Smooth muscle cell (in vitro differentiated cells): ENCODE measurements at regions not wholly inside any gene's neighbourhood (a gene's known extent, or its start where the extent isn't known, plus 50 kb on each side); places are given as distances from the start of the nearest gene placed in this dataset.
"Not testable (repeated sequence)": the region's sequence is repeated elsewhere in the genome, so short reads cannot be mapped to it uniquely, and the experiment has no call there.

Experiments
- DNase-seq: peaks from one replicate; lab custom pipeline; 2025; ENCODE audit not compliant: unreplicated experiment; lab: John Stamatoyannopoulos, UW
- H2AFZ ChIP-seq: fragments of 200-600 bp; sonication (generic); 2 replicates; pipeline ENCODE4 v1.6.0; 2016; ENCODE audit warnings: antibody characterized with exemption, low read depth, mild to moderate bottlenecking
- H3F3A ChIP-seq: fragments of 200-600 bp; sonication (generic); 2 replicates; pipeline ENCODE4 v1.6.0; 2017; ENCODE audit warnings: antibody characterized with exemption, low read depth
- H3K27ac ChIP-seq: fragments of 200-600 bp; sonication (generic); 2 replicates; pipeline ENCODE4 v1.5.1; 2016; ENCODE audit warnings: low read depth, mild to moderate bottlenecking
- H3K27me3 ChIP-seq: fragments of 200-600 bp; sonication (generic); 2 replicates; pipeline ENCODE4 v1.6.1; 2016; ENCODE audit warnings: low read depth, mild to moderate bottlenecking
- H3K36me3 ChIP-seq: fragments of 200-600 bp; sonication (generic); 2 replicates; pipeline ENCODE4 v1.5.1; 2016; ENCODE audit warnings: low read depth
- H3K4me1 ChIP-seq: fragments of 200-600 bp; sonication (generic); 2 replicates; pipeline ENCODE4 v1.5.1; 2016; ENCODE audit warnings: low read depth
- H3K4me2 ChIP-seq: fragments of 200-600 bp; sonication (generic); 2 replicates; pipeline ENCODE4 v1.6.0; 2016; ENCODE audit warnings: mild to moderate bottlenecking
- H3K4me3 ChIP-seq: fragments of 200-600 bp; sonication (generic); 2 replicates; pipeline ENCODE4 v1.5.1; 2016; ENCODE audit warnings: mild to moderate bottlenecking
- H3K79me2 ChIP-seq: fragments of 200-600 bp; sonication (generic); 2 replicates; pipeline ENCODE4 v1.6.0; 2016; ENCODE audit warnings: low read depth, mild to moderate bottlenecking
- H3K9ac ChIP-seq: fragments of 200-600 bp; sonication (generic); 2 replicates; pipeline ENCODE4 v1.6.0; 2016; ENCODE audit warnings: low read depth
- H3K9me3 ChIP-seq: fragments of 200-600 bp; sonication (generic); replicated peaks from 2 replicates; pipeline ENCODE4 v1.5.1; 2016; ENCODE audit warnings: low read depth
- H4K20me1 ChIP-seq: fragments of 200-600 bp; sonication (generic); 2 replicates; pipeline ENCODE4 v1.6.0; 2016; ENCODE audit warnings: low read depth
- WGBS: methylation state at CpG from one replicate; pipeline ENCODE4 v1.1.7; 2016; ENCODE audit warnings: low lambda C conversion rate; 5-methylcytosine and 5-hydroxymethylcytosine counted together
- TF ChIP-seq, protein P1 (sequence below): fragments of 200-600 bp; sonication (generic); IDR thresholded peaks from 2 replicates; pipeline ENCODE4 v1.5.1; 2017; ENCODE audit warnings: borderline replicate concordance, mild to moderate bottlenecking, antibody characterized with exemption; ENCODE audit not compliant: insufficient read depth, poor library complexity, severe bottlenecking

DNA sequence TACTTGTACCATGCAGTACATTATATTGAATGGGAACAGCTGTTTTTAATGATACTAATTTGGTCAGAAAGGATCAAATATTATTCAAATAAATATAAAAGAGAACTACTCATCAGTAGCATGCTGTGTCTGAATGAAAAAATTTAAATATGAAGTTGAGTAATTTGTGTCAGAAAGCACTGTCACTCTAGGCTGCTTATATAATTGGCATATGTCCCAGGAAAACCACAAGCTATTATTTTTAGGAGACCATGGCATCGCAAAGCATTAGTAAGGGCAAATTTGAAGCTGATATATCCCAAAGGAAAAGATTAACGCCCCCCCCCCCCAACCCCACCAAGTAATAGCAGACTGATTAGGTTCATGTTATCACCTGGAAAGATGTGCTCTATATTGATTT lies 388.5 kb upstream of the SPANXN4 start:
- Histone ChIP-seq H4K20me1 (no peaks in the 10 kb centered on the region), H3K36me3 (no peaks in the 10 kb centered on the region), H3K27ac (no peak overlapping the region), H3K4me2 (no peak overlapping the region), H3K4me1 (no peaks in the 10 kb centered on the region), H3K9ac (no peak overlapping the region), H3F3A (no peaks in the 10 kb centered on the region), H3K9me3 (no peaks in the 10 kb centered on the region), H2AFZ (no peak overlapping the region), H3K79me2 (no peaks in the 10 kb centered on the region), H3K27me3 (no peaks in the 10 kb centered on the region), H3K4me3 (no peak overlapping the region)
- no peak for DNase-seq
- TF ChIP-seq, protein P1, sequence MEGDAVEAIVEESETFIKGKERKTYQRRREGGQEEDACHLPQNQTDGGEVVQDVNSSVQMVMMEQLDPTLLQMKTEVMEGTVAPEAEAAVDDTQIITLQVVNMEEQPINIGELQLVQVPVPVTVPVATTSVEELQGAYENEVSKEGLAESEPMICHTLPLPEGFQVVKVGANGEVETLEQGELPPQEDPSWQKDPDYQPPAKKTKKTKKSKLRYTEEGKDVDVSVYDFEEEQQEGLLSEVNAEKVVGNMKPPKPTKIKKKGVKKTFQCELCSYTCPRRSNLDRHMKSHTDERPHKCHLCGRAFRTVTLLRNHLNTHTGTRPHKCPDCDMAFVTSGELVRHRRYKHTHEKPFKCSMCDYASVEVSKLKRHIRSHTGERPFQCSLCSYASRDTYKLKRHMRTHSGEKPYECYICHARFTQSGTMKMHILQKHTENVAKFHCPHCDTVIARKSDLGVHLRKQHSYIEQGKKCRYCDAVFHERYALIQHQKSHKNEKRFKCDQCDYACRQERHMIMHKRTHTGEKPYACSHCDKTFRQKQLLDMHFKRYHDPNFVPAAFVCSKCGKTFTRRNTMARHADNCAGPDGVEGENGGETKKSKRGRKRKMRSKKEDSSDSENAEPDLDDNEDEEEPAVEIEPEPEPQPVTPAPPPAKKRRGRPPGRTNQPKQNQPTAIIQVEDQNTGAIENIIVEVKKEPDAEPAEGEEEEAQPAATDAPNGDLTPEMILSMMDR, result no peak
- WGBS, result 56% methylated on average over 2 of the region's 2 CpGs

DNA sequence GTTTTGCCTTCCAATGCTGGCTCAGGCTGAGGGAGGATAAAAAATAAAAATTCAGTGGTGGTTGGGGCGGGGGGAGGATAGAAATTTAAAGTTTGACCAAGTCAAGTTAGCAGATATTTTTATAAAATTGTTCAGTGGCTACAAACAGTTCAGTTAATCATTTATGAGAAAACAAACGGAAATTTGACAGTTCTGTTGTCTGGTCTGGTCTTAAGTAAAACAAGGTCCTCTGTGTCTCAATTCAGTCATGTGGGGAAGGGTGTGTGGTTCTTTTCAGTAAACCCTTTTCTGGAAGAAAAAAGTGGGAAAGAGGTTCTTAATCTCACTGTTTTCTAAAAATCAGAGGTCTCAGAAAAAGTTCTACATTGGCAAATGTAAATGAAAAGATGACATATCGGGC lies 409.1 kb upstream of the SPANXN4 start:
- 63% methylated on average over 3 of the region's 3 CpGs for WGBS

DNA sequence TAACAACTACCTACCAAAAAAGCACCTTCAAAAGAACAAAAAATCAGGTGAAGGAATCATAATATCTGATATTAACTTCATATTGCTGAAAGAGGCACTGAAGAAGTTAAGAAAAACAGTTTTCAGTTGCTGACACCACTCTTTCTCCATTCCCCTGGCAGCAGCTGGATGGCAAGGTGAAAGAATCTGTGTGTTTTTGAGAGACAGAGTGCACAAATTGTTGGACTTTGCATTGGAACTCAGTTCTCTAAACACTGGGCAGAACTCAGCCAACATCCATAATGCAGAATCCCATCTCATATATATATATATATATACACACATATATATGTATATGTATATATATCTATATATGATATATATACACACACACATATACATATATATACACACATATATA lies 408.3 kb upstream of the MAGEC2 start:
- no peaks in the 10 kb centered on the region for H3K79me2 ChIP-seq
- H3K4me1 ChIP-seq, result no peaks in the 10 kb centered on the region
- H2AFZ ChIP-seq, result no peak overlapping the region
- no peak overlapping the region for H3K27ac ChIP-seq
- no peak overlapping the region for H3K4me2 ChIP-seq
- no peak overlapping the region for H3K4me3 ChIP-seq
- TF ChIP-seq, protein P1, result no peak
- no peak for DNase-seq
- no peaks in the 10 kb centered on the region for H3K27me3 ChIP-seq
- H4K20me1 ChIP-seq, result no peaks in the 10 kb centered on the region
- no peaks in the 10 kb centered on the region for H3F3A ChIP-seq
- H3K9me3 ChIP-seq, result peaks cover 4% of the 10 kb centered on the region
- H3K36me3 ChIP-seq, result no peaks in the 10 kb centered on the region
- no peak overlapping the region for H3K9ac ChIP-seq

More for the DNA sequence above, 409.1 kb upstream of the SPANXN4 start:
- no peak overlapping the region for H3K9ac ChIP-seq
- H3K4me1 ChIP-seq, result no peaks in the 10 kb centered on the region
- H3K27ac ChIP-seq, result peak overlapping the region; percentile 13
- no peak for DNase-seq
- TF ChIP-seq, protein P1, result no peak
- no peaks in the 10 kb centered on the region for H3K79me2 ChIP-seq
- no peak overlapping the region for H3K4me2 ChIP-seq
- H3K27me3 ChIP-seq, result no peaks in the 10 kb centered on the region
- no peaks in the 10 kb centered on the region for H3F3A ChIP-seq
- no peak overlapping the region for H2AFZ ChIP-seq
- peaks cover 4% of the 10 kb centered on the region for H3K9me3 ChIP-seq
- H3K36me3 ChIP-seq, result no peaks in the 10 kb centered on the region
- no peak overlapping the region for H3K4me3 ChIP-seq
- H4K20me1 ChIP-seq, result no peaks in the 10 kb centered on the region

DNA sequence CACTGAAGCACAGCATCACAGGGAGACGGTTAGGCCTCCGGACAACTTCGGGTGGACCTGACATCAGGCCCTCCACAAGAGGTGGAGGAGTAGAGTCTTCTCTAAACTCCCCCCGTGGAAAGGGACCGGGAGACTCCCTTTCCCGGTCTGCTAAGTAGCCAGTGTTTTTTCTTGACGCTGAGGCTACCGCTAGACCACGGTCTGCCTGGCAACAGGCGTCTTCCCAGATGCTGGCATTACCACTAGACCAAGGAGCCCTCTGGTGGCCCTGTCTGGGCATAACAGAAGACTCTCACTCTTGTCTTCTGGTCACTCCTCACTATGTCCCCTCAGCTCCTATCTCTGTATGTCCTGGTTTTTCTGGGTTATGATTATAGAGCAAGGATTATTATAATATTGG lies 401.5 kb upstream of the MAGEC2 start:
- H3K79me2 ChIP-seq, H3K27ac ChIP-seq, H3F3A ChIP-seq, DNase-seq, H2AFZ ChIP-seq, H3K27me3 ChIP-seq, H3K4me3 ChIP-seq, H3K36me3 ChIP-seq, H3K4me1 ChIP-seq, H3K9ac ChIP-seq, H3K9me3 ChIP-seq, H3K4me2 ChIP-seq, H4K20me1 ChIP-seq: not testable (repeated sequence)
- 72% methylated on average over 10 of the region's 10 CpGs for WGBS
- TF ChIP-seq, protein P1, result peak; percentile 17
